Gastrocnemius medialis (tissue), 4 donors: ENCODE measurements at regions not wholly inside any gene's neighbourhood (a gene's known extent, or its start where the extent isn't known, plus 50 kb on each side); places are given as distances from the start of the nearest gene placed in this dataset.

Experiments
- ATAC-seq, 2 donors: fragments of 150-250 bp; one replicate each; pipeline ENCODE4 v1.9.1; 2016
- DNase-seq, 2 donors: peaks; one replicate each; pipeline ENCODE4 v3.0.0-alpha.2; 2019
- H3K27ac ChIP-seq, 4 donors: fragments of 200-600 bp; sonication (generic); 1 replicate in 1 of 4; 2 replicates in 3 of 4; pipeline ENCODE4 v1.5.1; 2016 to 2018; ENCODE audit warnings: mild to moderate bottlenecking in 2 of 4, moderate library complexity in 1 of 4
- H3K27me3 ChIP-seq, 3 donors: fragments of 200-600 bp; sonication (generic) in 2 of 3; 1 replicate in 1 of 3; 2 replicates in 2 of 3; pipeline versions ENCODE4 v1.5.1 to v1.6.0; 2016 to 2019; ENCODE audit warnings: mild to moderate bottlenecking in 1 of 3, moderate library complexity in 1 of 3
- H3K36me3 ChIP-seq, 2 donors: fragments of 200-600 bp; sonication (generic) in 1 of 2; one replicate each; pipeline ENCODE4 v1.5.1; 2017 to 2018
- H3K4me1 ChIP-seq, 2 donors: fragments of 200-600 bp; sonication (generic) in 1 of 2; one replicate each; pipeline ENCODE4 v1.5.1; 2016 to 2017; ENCODE audit warnings: mild to moderate bottlenecking in 2 of 2
- H3K4me3 ChIP-seq, 4 donors: fragments of 200-600 bp; sonication (generic) in 3 of 4; 1 replicate in 1 of 4; 2 replicates in 3 of 4; pipeline ENCODE4 v1.5.1; 2016 to 2019; ENCODE audit warnings: mild to moderate bottlenecking in 2 of 4
- H3K9me3 ChIP-seq, 3 donors: fragments of 200-600 bp; sonication (generic) in 2 of 3; 1 replicate in 1 of 3; 2 replicates in 2 of 3; pipeline ENCODE4 v1.5.1; 2016 to 2019
- POLR2A ChIP-seq, 2 donors: fragments of 450-650 bp; IDR thresholded peaks; one replicate each; pipeline ENCODE4 v1.6.1; 2017; ENCODE audit warnings: antibody characterized with exemption in 2 of 2, mild to moderate bottlenecking in 2 of 2, moderate library complexity in 2 of 2
- in situ Hi-C, 4 donors: fragments of 200-750 bp; cut with MboI; loops; one replicate each; pipeline versions ENCODE4 v1.15.0 to v1.8.0; 2017; ENCODE audit warnings: low sequenced_read_pairs in 4 of 4
- intact Hi-C: fragments of 100-400 bp; cut with DNase I; formaldehyde crosslinking; loops from one replicate; pipeline ENCODE4 v1.15.1; 2023; ENCODE audit warnings: low total_unique reads
- TF ChIP-seq, protein P1 (sequence below), 5 experiments: fragments of 450-650 bp in 3 of 5; fragments of 200-600 bp in 2 of 5; sonication (generic) in 2 of 5; IDR thresholded peaks in 4 of 5; conservative IDR thresholded peaks in 1 of 5; 1 replicate in 4 of 5; 2 replicates in 1 of 5; pipeline ENCODE4 v1.5.1; 2016 to 2019; ENCODE audit warnings: antibody characterized with exemption in 5 of 5, mild to moderate bottlenecking in 3 of 5, moderate library complexity in 3 of 5

DNA sequence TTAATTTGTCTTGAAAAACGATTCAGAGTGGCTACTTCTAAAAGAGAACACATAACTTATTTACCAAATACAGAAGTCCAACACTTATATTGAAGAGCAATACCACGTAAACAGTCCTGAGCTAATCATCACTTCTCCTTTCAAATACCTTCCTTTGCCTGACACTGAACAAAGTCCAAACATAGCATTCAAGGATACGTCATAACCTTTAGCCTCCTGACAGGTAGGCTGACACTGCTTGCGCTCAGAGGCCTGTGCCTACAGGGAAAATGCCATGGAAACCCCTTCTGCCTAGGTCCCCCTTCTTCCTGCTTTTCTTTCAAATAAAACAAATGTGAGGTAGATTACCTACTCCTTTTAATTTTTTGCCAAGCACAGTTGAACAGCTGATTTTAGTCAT, 510.0 kb downstream of the INSC start:
- TF ChIP-seq POLR2A (IDR thresholded peaks at IDR 0.05) = no peak
- TF ChIP-seq, protein P1, sequence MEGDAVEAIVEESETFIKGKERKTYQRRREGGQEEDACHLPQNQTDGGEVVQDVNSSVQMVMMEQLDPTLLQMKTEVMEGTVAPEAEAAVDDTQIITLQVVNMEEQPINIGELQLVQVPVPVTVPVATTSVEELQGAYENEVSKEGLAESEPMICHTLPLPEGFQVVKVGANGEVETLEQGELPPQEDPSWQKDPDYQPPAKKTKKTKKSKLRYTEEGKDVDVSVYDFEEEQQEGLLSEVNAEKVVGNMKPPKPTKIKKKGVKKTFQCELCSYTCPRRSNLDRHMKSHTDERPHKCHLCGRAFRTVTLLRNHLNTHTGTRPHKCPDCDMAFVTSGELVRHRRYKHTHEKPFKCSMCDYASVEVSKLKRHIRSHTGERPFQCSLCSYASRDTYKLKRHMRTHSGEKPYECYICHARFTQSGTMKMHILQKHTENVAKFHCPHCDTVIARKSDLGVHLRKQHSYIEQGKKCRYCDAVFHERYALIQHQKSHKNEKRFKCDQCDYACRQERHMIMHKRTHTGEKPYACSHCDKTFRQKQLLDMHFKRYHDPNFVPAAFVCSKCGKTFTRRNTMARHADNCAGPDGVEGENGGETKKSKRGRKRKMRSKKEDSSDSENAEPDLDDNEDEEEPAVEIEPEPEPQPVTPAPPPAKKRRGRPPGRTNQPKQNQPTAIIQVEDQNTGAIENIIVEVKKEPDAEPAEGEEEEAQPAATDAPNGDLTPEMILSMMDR (IDR thresholded peaks at IDR 0.05 in 4 of 5, conservative IDR thresholded peaks at IDR 0.05 in 1 of 5) = no peak
- in situ Hi-C loops (loop anchor here in 2 of 4 donors (25.0 kb wide), 1 partner anchor 988 kb away; no protein-coding TSS in a partner anchor), intact Hi-C loops (no loop called here)
- DNase-seq = no peak
- Histone ChIP-seq H3K4me1 (no peaks in the 10 kb centered on the region), H3K9me3 (no peaks in the 10 kb centered on the region), H3K27me3 (no peaks in the 10 kb centered on the region), H3K27ac (no peak overlapping the region), H3K4me3 (no peak overlapping the region), H3K36me3 (no peaks in the 10 kb centered on the region)
- ATAC-seq = no peak

DNA sequence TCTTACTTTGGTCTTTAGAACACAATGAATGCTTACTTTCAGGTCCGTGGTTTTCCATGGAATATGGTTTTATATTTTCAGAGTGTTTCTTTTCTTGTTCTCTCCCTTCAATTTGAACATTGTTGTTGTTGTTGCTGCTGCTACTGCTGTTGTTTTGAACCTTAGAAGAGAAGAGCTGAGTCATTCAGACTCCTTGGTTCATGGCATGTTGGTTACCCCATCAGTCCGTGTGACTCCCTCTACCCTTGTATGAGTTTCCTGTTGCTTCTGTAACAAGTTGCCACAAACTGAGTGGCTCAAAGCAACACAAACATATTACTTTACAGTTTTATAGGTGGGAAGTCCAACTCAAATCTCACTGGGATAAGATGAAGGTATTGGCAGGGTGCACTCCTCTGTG, 511.0 kb downstream of the INSC start:
- Histone ChIP-seq H3K27ac (no peak overlapping the region), H3K4me1 (no peaks in the 10 kb centered on the region), H3K4me3 (no peak overlapping the region), H3K27me3 (no peaks in the 10 kb centered on the region), H3K9me3 (no peaks in the 10 kb centered on the region), H3K36me3 (no peaks in the 10 kb centered on the region)
- intact Hi-C loops = no loop called here
- in situ Hi-C loops = loop anchor here in 2 of 4 donors (25.0 kb wide), 1 partner anchor 987 kb away; no protein-coding TSS in a partner anchor
- no peak for ATAC-seq
- TF ChIP-seq, protein P1 (IDR thresholded peaks at IDR 0.05 in 4 of 5, conservative IDR thresholded peaks at IDR 0.05 in 1 of 5) = no peak
- TF ChIP-seq POLR2A (IDR thresholded peaks at IDR 0.05) = no peak
- DNase-seq = no peak

DNA sequence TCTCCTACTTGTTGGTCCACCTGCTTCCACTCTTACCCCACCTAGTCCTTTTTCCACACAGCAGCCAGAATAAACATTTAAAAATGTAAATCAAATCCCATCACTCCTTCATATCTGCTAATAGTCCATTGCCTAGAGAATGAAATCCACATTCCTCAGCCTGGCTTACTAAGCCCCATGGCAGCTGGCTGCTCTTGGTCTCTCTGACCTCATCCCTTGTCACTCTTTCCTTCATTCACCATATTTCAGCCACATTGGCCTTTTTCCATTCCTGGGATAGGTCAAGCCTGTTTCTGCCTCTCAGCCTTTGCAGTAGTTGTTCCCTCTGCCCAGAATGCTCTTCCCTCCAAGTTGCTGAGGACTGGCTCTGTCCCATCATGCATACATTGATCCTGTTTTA, 512.8 kb downstream of the INSC start:
- intact Hi-C loops (no loop called here), in situ Hi-C loops (loop anchor here in 2 of 4 donors (25.0 kb wide), 1 partner anchor 985 kb away; no protein-coding TSS in a partner anchor)
- Histone ChIP-seq H3K4me3 (no peak overlapping the region), H3K36me3 (no peaks in the 10 kb centered on the region), H3K27ac (no peak overlapping the region), H3K9me3 (no peaks in the 10 kb centered on the region), H3K27me3 (no peaks in the 10 kb centered on the region), H3K4me1 (no peaks in the 10 kb centered on the region)
- ATAC-seq (no peak), DNase-seq (no peak)
- TF ChIP-seq, protein P1 (IDR thresholded peaks at IDR 0.05 in 4 of 5, conservative IDR thresholded peaks at IDR 0.05 in 1 of 5) = no peak
- TF ChIP-seq POLR2A (IDR thresholded peaks at IDR 0.05) = no peak

DNA sequence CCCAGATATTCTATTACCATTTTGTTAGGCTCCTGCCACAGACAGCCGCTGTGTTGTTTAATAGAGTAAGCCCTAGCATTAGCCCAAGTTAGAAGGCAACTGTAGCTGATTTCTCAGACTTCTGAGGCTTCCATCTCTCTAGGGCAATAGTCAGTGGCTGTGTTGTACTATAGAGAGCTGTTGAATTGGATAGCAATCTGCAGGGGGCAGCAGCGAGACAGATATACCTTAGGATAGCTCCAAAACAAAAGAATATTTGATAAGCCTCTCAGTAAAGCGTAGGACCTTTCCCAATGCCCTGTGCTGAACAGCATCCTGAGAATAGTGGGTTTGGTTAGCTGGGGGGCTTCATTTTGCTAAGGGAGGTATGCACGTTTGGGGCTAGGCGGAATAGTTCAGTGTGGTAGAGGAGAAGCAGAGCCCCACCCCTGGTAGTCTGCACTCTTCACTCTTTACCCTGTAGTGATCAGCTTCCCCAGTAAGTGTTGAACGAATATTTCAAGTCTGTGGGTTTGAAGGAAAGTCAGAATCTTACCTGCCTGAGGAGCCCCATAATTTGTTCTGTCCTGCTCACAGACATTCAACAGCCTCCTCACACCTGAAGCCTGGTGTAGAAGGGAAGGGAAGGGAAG, 515.1 kb downstream of the INSC start:
- Histone ChIP-seq H3K9me3 (no peaks in the 10 kb centered on the region), H3K27me3 (no peaks in the 10 kb centered on the region), H3K4me3 (no peak overlapping the region), H3K36me3 (no peaks in the 10 kb centered on the region), H3K27ac (no peak overlapping the region), H3K4me1 (no peaks in the 10 kb centered on the region)
- in situ Hi-C loops = loop anchor here in 2 of 4 donors (25.0 kb wide), 1 partner anchor 982 kb away; no protein-coding TSS in a partner anchor
- ATAC-seq = no peak
- TF ChIP-seq, protein P1 (IDR thresholded peaks at IDR 0.05 in 4 of 5, conservative IDR thresholded peaks at IDR 0.05 in 1 of 5) = no peak
- TF ChIP-seq POLR2A (IDR thresholded peaks at IDR 0.05) = no peak
- peak in 1 of 2 donors; percentile 15 for DNase-seq
- intact Hi-C loops = no loop called here
